PC-9 (cell line): ENCODE measurements at regions not wholly inside any gene's neighbourhood (a gene's known extent, or its start where the extent isn't known, plus 50 kb on each side); places are given as distances from the start of the nearest gene placed in this dataset.

Source experiments
- CTCF ChIP-seq: fragments of 200-600 bp; sonication (generic); conservative IDR thresholded peaks from 2 replicates; pipeline ENCODE4 v1.6.1; 2017; ENCODE audit warnings: mixed run types, antibody characterized with exemption, mild to moderate bottlenecking, moderate library complexity
- EZH2 ChIP-seq: fragments of 200-600 bp; sonication (generic); IDR thresholded peaks from 2 replicates; pipeline ENCODE4 v1.8.0; 2017; ENCODE audit warnings: antibody characterized with exemption, low read depth

- TF ChIP-seq CTCF (no peak), EZH2 (no peak)
Observed at GRCh38 chr7:112985377-112985987, 101.1 kb downstream of the GPR85 start.
